ENCODE measurements at regions not wholly inside any gene's neighbourhood (a gene's known extent, or its start where the extent isn't known, plus 50 kb on each side); places are given as distances from the start of the nearest gene placed in this dataset.
A peak's percentile ranks its signal among the peaks of the same experiment; 100 is the strongest.

DNA sequence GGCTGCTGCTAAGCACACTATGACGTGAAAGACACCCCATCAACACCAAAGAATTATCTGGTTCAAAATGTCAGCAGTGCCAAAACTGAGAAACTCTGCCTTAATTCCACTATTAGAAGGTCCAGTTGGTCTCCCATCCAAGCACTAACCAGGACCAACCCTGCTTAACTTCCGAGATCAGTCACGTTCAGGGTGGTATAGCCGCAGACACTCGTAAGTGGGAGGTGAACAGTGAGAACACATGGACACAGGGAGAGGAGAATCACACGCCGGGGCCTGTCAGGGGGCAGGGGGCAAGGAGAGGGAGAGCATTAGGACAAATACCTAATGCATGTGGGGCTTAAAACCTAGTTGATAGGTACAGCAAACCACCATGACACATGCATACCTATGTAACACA is 83.4 kb downstream of the C13orf42 start:
- DNase-seq (ENCODE audit: low read depth), result no peak
- TF ChIP-seq, protein P1, sequence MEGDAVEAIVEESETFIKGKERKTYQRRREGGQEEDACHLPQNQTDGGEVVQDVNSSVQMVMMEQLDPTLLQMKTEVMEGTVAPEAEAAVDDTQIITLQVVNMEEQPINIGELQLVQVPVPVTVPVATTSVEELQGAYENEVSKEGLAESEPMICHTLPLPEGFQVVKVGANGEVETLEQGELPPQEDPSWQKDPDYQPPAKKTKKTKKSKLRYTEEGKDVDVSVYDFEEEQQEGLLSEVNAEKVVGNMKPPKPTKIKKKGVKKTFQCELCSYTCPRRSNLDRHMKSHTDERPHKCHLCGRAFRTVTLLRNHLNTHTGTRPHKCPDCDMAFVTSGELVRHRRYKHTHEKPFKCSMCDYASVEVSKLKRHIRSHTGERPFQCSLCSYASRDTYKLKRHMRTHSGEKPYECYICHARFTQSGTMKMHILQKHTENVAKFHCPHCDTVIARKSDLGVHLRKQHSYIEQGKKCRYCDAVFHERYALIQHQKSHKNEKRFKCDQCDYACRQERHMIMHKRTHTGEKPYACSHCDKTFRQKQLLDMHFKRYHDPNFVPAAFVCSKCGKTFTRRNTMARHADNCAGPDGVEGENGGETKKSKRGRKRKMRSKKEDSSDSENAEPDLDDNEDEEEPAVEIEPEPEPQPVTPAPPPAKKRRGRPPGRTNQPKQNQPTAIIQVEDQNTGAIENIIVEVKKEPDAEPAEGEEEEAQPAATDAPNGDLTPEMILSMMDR (conservative IDR thresholded peaks at IDR 0.05; ENCODE audit: control insufficient read depth, insufficient read depth, low read depth, low read length), result no peak

DNA sequence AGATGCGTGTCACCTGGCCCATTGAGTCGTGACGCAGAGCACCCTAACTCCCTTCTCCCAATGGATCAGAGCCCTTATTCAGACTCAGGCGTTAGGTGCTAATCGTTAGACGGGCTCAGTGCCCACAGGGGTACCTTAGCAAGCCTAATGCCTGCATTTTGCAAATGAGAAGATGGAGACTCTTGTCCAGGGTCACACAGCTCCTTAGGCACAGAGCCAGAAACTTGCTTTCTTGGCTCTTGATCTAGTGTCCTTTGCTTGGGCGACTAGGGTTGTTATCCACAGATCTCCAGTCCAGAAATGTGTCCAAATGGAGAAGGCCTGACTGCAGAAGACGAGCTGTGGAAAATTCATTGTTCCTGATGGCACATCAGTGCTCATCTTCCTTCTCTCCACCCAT is 85.1 kb downstream of the C13orf42 start:
- TF ChIP-seq, protein P1 (conservative IDR thresholded peaks at IDR 0.05; ENCODE audit: control insufficient read depth, insufficient read depth, low read depth, low read length), result no peak
- H3K4me3 ChIP-seq (ENCODE audit: control insufficient read depth, low read depth, low read length), result no peak overlapping the region
- DNase-seq (ENCODE audit: low read depth), result no peak

More for the DNA sequence above, 83.4 kb downstream of the C13orf42 start:
- H3K4me3 ChIP-seq (ENCODE audit: control insufficient read depth, low read depth, low read length), result no peak overlapping the region

DNA sequence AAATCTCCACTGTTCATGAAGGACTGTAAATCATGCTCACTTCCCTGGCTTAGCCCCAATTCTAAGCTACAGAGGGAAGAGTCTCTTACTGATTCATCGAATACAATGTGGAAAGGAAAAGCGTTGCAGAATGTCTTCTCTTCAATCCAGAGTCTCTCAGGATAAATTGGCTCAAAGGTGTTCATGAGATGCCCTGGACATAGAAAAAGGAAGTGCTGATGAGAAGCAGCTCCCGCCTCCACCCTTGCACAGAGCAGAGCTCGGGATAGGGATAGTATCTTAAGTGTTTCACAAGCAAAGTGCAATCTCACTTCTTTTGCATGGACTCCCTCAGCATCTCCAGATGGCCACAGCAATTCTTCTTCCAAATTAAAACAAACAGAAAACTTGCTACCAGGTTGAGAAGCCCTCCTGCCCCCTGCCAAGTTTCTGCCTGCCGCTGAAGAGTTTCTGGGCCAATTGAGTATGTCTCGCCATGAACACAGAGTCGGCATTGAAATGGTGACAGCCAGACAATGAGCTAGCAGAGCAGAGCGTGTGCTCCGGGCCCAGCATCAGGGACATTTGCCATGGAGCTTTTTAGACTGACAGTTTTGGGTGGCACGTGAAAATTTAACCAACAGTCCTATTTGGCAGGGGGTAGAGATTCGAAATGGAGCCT is 85.7 kb downstream of the C13orf42 start:
- no peak overlapping the region for H3K4me3 ChIP-seq (ENCODE audit: control insufficient read depth, low read depth, low read length)
- DNase-seq (ENCODE audit: low read depth), result peak; percentile 19
- TF ChIP-seq, protein P1 (conservative IDR thresholded peaks at IDR 0.05; ENCODE audit: control insufficient read depth, insufficient read depth, low read depth, low read length), result no peak

DNA sequence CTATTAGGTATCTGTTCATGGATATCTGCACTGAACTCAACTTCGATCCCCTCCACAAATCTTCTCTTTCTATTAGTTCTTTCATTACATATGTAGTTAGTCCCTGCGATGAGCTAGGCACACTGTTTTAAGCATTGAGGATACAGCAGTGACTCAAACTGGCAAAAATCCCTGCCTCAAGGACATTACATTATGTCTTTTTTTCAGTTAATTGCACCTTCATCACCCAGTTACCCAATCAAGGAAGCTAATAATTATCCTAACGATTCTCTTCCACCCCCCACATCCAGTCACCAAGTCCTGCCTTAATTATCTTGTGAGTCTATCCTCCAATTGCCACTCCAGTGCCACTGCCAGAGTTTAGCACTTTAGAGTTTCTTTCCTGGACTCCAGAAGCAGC is 89.3 kb downstream of the C13orf42 start:
- TF ChIP-seq, protein P1 (conservative IDR thresholded peaks at IDR 0.05; ENCODE audit: control insufficient read depth, insufficient read depth, low read depth, low read length), result no peak
- no peak for DNase-seq (ENCODE audit: low read depth)
- H3K4me3 ChIP-seq (ENCODE audit: control insufficient read depth, low read depth, low read length), result no peak overlapping the region

DNA sequence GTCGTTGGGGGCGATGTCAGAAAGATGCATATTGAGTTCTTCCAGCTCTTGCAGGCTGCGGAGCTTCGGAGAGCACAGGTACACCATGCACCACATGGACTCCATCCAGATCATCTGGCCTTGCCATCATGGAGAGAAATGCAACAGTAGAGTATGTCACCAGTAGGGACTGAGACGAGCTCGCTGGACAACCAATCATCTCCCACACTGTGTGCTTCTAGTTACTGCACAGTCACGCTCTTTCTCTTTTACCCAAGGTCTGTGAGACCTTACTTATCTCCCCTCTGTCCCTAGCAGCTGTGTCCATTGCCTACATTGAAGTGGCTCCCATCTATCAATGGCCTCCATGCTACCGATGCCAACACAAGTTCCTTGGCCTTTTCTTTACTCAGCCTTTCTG is 90.5 kb downstream of the C13orf42 start:
- no peak for DNase-seq (ENCODE audit: low read depth)
- no peak overlapping the region for H3K4me3 ChIP-seq (ENCODE audit: control insufficient read depth, low read depth, low read length)
- TF ChIP-seq, protein P1 (conservative IDR thresholded peaks at IDR 0.05; ENCODE audit: control insufficient read depth, insufficient read depth, low read depth, low read length), result no peak

DNA sequence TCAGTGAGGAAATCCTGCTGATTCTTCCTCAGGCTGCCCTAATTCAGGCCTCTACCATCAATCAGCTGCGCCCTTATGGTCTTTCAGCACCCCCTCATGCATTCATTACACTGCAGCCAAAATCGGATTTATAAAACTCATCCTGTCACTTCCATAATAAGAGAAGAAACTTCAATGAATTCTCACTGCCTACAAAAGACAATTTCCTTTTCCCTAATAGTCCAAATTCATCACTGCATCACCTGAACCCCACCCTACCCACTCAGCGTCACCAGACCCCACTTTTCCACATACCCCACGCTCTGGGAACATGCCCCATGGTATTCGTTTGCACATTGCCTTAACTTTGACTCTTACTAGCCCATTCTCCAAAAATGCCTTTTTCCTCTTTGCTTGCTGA is 92.0 kb downstream of the C13orf42 start:
- TF ChIP-seq, protein P1 (conservative IDR thresholded peaks at IDR 0.05; ENCODE audit: control insufficient read depth, insufficient read depth, low read depth, low read length), result no peak
- DNase-seq (ENCODE audit: low read depth), result no peak
- no peak overlapping the region for H3K4me3 ChIP-seq (ENCODE audit: control insufficient read depth, low read depth, low read length)

DNA sequence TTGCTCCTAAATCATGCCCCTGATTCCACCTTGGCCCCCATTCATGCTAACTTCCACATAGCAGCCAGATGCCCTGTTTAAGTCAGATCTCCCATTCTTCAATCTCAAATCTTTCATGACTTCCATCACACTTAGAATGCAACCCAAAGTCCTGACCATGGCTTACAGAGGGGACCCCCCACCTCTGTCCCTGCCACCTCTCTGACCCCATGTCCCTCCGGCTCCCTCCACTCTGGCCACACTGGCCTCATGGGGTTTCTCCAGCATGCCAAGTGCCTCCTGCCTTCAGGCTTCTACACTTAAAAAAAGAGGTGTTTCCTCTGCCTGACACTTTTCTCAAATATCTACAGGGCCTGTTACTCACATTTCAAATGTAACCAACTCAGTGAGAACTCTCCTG is 93.6 kb downstream of the C13orf42 start:
- TF ChIP-seq, protein P1 (conservative IDR thresholded peaks at IDR 0.05; ENCODE audit: control insufficient read depth, insufficient read depth, low read depth, low read length), result no peak
- H3K4me3 ChIP-seq (ENCODE audit: control insufficient read depth, low read depth, low read length), result no peak overlapping the region
- DNase-seq (ENCODE audit: low read depth), result no peak
